OCI-LY3 (cell line): ENCODE measurements at regions not wholly inside any gene's neighbourhood (a gene's known extent, or its start where the extent isn't known, plus 50 kb on each side); places are given as distances from the start of the nearest gene placed in this dataset.

Experiments used
- EZH2phosphoT487 ChIP-seq: fragments of 200-600 bp; shearing (Covaris generic); IDR thresholded peaks from 2 replicates; pipeline ENCODE4 v1.6.1; 2018; ENCODE audit warnings: antibody characterized with exemption, mixed run types, low read depth
- TF ChIP-seq, protein P1 (sequence below): fragments of 200-600, 300-600 bp; sonication (generic); IDR thresholded peaks from 2 replicates; pipeline ENCODE4 v1.5.1; 2014; ENCODE audit warnings: antibody characterized with exemption, low read length, low read depth

DNA sequence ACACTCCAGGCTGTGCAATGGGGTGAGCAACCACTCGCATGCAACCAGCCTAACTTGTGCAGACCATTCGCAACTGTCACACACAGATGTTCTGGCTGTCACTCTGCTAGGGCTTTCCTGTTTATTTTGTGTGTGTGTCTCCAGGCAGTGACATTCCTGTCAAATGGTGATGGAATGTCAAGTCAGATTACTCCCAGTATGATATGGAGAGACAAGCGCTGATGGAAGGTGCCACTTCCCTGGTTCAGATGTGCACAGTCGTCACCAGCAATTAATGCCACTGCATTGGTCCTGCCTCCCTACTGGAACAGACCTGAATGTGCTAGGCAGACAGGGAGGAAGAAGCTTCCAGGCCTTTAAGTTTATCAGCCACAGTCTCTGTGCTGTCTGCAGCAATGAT is 442.4 kb upstream of the ISX start:
- TF ChIP-seq, protein P1, sequence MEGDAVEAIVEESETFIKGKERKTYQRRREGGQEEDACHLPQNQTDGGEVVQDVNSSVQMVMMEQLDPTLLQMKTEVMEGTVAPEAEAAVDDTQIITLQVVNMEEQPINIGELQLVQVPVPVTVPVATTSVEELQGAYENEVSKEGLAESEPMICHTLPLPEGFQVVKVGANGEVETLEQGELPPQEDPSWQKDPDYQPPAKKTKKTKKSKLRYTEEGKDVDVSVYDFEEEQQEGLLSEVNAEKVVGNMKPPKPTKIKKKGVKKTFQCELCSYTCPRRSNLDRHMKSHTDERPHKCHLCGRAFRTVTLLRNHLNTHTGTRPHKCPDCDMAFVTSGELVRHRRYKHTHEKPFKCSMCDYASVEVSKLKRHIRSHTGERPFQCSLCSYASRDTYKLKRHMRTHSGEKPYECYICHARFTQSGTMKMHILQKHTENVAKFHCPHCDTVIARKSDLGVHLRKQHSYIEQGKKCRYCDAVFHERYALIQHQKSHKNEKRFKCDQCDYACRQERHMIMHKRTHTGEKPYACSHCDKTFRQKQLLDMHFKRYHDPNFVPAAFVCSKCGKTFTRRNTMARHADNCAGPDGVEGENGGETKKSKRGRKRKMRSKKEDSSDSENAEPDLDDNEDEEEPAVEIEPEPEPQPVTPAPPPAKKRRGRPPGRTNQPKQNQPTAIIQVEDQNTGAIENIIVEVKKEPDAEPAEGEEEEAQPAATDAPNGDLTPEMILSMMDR = no peak
- no peak for TF ChIP-seq EZH2phosphoT487
